ENCODE measurements at regions not wholly inside any gene's neighbourhood (a gene's known extent, or its start where the extent isn't known, plus 50 kb on each side); places are given as distances from the start of the nearest gene placed in this dataset.

DNA sequence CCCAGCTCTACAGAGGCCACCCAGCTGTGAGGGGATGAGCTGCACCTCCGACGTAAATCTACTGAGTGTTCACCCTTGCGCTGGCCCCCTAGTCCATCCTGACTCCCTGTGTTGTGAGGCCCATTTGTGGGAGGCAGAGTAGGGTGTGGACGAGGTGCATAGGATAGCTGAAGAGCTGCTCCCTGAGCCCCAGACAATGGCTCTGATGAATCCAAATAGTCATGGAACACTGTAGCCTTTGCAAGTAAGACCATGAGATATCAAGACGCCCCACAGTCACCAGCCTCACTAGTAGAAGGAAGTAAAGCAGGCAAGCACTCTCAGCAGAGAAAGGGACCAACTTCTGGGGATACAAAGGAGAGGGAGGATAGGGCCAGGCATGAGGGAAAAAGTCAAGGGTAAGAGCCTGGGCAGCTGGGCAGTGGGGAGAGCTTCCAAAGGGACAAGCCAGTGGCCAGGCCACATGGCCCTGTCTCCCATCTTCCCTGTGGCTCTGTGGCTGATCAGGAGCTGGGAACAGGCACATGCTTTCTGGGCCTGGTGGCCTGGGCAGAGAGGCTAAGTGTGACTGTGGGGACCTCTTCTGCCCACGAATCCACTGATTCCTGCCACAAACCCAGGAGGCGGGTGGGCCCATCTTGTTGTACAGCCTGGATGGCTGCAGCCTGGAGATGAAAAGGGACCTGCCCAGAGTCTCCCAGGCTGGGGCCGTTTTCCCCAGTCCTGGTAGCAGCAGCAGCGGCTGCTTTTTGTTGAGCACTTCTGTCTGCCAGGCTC, 55.5 kb upstream of the EPS8L3 start:
- TF ChIP-seq CTCF (IDR thresholded peaks at IDR 0.05) (no peak), CHD4 (IDR thresholded peaks at IDR 0.05; ENCODE audit: borderline replicate concordance) (no peak), SREBF2 (IDR thresholded peaks at IDR 0.05) (no peak), CHD2 (IDR thresholded peaks at IDR 0.05; ENCODE audit: low read length, partially characterized antibody) (no peak), PHF8 (IDR thresholded peaks at IDR 0.05; ENCODE audit: borderline replicate concordance, low read depth) (no peak), SMC3 (IDR thresholded peaks at IDR 0.05) (no peak), RARB (CRISPR knock-in tag; IDR thresholded peaks at IDR 0.05) (no peak), BHLHE40 (IDR thresholded peaks at IDR 0.05; ENCODE audit: low read depth, low read length) (no peak), MAX (IDR thresholded peaks at IDR 0.05) (no peak), ZSCAN20 (CRISPR knock-in tag; IDR thresholded peaks at IDR 0.05) (no peak), CEBPB (IDR thresholded peaks at IDR 0.05) (no peak)
- TF ChIP-seq, protein P1, sequence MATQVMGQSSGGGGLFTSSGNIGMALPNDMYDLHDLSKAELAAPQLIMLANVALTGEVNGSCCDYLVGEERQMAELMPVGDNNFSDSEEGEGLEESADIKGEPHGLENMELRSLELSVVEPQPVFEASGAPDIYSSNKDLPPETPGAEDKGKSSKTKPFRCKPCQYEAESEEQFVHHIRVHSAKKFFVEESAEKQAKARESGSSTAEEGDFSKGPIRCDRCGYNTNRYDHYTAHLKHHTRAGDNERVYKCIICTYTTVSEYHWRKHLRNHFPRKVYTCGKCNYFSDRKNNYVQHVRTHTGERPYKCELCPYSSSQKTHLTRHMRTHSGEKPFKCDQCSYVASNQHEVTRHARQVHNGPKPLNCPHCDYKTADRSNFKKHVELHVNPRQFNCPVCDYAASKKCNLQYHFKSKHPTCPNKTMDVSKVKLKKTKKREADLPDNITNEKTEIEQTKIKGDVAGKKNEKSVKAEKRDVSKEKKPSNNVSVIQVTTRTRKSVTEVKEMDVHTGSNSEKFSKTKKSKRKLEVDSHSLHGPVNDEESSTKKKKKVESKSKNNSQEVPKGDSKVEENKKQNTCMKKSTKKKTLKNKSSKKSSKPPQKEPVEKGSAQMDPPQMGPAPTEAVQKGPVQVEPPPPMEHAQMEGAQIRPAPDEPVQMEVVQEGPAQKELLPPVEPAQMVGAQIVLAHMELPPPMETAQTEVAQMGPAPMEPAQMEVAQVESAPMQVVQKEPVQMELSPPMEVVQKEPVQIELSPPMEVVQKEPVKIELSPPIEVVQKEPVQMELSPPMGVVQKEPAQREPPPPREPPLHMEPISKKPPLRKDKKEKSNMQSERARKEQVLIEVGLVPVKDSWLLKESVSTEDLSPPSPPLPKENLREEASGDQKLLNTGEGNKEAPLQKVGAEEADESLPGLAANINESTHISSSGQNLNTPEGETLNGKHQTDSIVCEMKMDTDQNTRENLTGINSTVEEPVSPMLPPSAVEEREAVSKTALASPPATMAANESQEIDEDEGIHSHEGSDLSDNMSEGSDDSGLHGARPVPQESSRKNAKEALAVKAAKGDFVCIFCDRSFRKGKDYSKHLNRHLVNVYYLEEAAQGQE (IDR thresholded peaks at IDR 0.05), result no peak

Measured in A549 (cell line).